ENCODE measurements at regions not wholly inside any gene's neighbourhood (a gene's known extent, or its start where the extent isn't known, plus 50 kb on each side); places are given as distances from the start of the nearest gene placed in this dataset.
"Not testable (repeated sequence)": the region's sequence is repeated elsewhere in the genome, so short reads cannot be mapped to it uniquely, and the experiment has no call there.

DNA sequence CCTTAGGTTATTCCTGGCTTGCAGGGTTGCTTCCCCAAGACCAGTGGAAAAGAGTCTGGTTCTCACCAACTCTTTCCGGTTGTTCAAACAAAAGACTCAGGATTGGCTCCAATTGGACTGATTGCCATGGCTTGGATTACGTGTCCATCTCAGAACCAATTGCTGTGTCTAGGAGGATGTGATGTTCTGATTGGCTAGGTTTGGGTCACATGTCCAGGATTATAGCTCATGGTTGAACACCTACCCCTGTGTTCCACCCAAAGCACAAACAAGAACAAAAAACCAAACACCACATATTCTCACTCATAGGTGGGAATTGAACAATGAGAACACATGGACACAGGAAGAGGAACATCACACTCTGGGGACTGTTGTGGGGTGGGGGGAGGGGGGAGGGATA, 116.0 kb downstream of the C12orf75 start:
- not testable (repeated sequence) for H3K27ac Mint-ChIP-seq, H3K9me3 Mint-ChIP-seq, H3K4me1 Mint-ChIP-seq, H3K36me3 Mint-ChIP-seq, H3K4me3 Mint-ChIP-seq
- H3K27me3 Mint-ChIP-seq = peaks cover 19% of the 10 kb centered on the region

DNA sequence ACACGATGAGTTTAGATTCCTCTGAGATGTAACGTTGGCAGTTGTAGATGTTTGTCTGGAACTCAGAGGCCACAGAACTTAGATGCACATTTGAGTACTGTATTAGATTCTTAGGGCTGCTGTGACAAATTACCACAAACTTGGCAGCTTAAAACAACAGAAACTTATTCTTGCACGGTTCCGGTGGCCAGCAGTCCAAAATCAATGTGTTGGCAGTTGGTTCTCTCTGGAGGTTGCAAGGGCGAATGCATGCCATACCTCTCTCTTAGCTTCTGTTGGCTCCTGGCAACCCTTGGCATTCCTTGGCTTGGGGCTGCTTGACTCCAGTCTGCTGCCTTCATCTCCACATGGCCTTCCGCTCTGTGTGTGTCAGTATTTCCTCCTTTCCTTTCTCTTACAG, 118.9 kb downstream of the C12orf75 start:
- Mint-ChIP-seq H3K4me1 (no peaks in the 10 kb centered on the region), H3K27me3 (peaks cover 4% of the 10 kb centered on the region), H3K27ac (no peak overlapping the region), H3K4me3 (no peak overlapping the region), H3K9me3 (no peaks in the 10 kb centered on the region), H3K36me3 (no peaks in the 10 kb centered on the region)

GRCh38 chr12:105451211-105451610, 120.7 kb downstream of the C12orf75 start:
- H3K4me1 Mint-ChIP-seq = no peaks in the 10 kb centered on the region
- H3K27me3 Mint-ChIP-seq = peaks cover 3% of the 10 kb centered on the region
- H3K27ac Mint-ChIP-seq = no peak overlapping the region
- no peaks in the 10 kb centered on the region for H3K9me3 Mint-ChIP-seq
- H3K4me3 Mint-ChIP-seq = no peak overlapping the region
- H3K36me3 Mint-ChIP-seq = no peaks in the 10 kb centered on the region

GRCh38 chr12:105451798-105452197, 121.3 kb downstream of the C12orf75 start:
- Mint-ChIP-seq H3K4me3 (no peak overlapping the region), H3K9me3 (no peaks in the 10 kb centered on the region), H3K27me3 (peaks cover 3% of the 10 kb centered on the region), H3K27ac (no peak overlapping the region), H3K4me1 (no peaks in the 10 kb centered on the region), H3K36me3 (no peaks in the 10 kb centered on the region)

GRCh38 chr12:105453316-105453715, 122.8 kb downstream of the C12orf75 start:
- Mint-ChIP-seq H3K27ac (no peak overlapping the region), H3K4me3 (no peak overlapping the region), H3K36me3 (no peaks in the 10 kb centered on the region), H3K4me1 (no peaks in the 10 kb centered on the region), H3K9me3 (no peaks in the 10 kb centered on the region), H3K27me3 (peaks cover 5% of the 10 kb centered on the region)

GRCh38 chr12:105454688-105455087, 124.2 kb downstream of the C12orf75 start:
- no peaks in the 10 kb centered on the region for H3K36me3 Mint-ChIP-seq
- no peak overlapping the region for H3K27ac Mint-ChIP-seq
- H3K4me3 Mint-ChIP-seq = no peak overlapping the region
- no peaks in the 10 kb centered on the region for H3K4me1 Mint-ChIP-seq
- peaks cover 6% of the 10 kb centered on the region for H3K27me3 Mint-ChIP-seq
- H3K9me3 Mint-ChIP-seq = peaks cover 8% of the 10 kb centered on the region

GRCh38 chr12:105455261-105455660, 124.8 kb downstream of the C12orf75 start:
- no peaks in the 10 kb centered on the region for H3K36me3 Mint-ChIP-seq
- H3K27ac Mint-ChIP-seq = no peak overlapping the region
- H3K4me1 Mint-ChIP-seq = no peaks in the 10 kb centered on the region
- H3K27me3 Mint-ChIP-seq = peaks cover 5% of the 10 kb centered on the region
- no peak overlapping the region for H3K4me3 Mint-ChIP-seq
- peaks cover 8% of the 10 kb centered on the region for H3K9me3 Mint-ChIP-seq

DNA sequence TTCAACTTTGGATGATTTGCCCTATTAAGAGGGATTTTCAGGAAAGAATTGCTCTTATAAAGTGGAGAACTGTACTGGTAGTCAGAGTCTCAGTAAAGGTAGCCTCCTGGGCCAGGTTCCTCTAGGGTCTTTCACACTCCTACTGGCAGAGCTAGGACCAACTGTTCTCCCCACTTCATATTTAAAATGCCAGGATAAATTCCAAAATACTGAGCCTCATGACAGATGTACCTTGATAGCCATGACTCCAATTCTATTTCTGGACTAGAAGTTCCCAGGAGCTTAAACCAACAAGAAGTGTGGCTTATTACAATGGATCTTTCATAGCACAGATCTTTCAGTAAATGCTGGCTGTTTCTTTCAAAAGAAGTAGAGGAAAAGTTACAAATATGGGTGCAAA, 126.5 kb downstream of the C12orf75 start:
- H3K27ac Mint-ChIP-seq = no peak overlapping the region
- peaks cover 7% of the 10 kb centered on the region for H3K27me3 Mint-ChIP-seq
- H3K36me3 Mint-ChIP-seq = no peaks in the 10 kb centered on the region
- peaks cover 8% of the 10 kb centered on the region for H3K9me3 Mint-ChIP-seq
- H3K4me3 Mint-ChIP-seq = no peak overlapping the region
- no peaks in the 10 kb centered on the region for H3K4me1 Mint-ChIP-seq

DNA sequence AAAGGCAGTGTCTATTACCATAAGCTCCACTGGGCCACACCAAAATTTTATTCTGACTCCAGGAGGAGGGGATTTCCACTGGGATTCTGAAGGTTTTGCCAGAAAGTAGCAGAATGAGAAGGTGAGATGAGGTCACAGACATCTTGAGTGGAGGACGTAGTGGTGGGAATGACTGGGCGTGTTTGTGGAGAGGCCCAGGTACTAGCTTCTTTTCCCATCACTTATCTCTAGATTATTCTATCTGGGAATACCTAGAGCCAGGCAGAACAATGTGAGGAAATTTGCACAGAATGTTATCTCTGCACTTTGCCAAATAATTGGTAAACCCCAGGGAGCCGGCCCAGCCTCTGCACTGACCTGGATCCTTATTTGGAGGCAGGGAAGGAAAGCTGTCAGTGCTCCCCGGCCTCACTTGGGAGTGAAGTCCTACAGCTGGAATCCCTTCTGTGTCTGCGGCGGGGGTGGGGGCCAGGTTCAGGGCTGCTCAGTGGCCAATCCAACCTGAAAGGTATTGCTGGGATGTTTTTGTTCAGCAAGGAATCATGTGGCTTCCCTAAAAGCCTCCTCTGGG, 129.4 kb downstream of the C12orf75 start:
- Mint-ChIP-seq H3K27ac (no peak overlapping the region), H3K4me3 (no peak overlapping the region), H3K36me3 (no peaks in the 10 kb centered on the region), H3K9me3 (peaks cover 8% of the 10 kb centered on the region), H3K4me1 (no peaks in the 10 kb centered on the region), H3K27me3 (peaks cover 7% of the 10 kb centered on the region)

- no peak overlapping the region for H3K27ac Mint-ChIP-seq
- H3K4me3 Mint-ChIP-seq = no peak overlapping the region
- peaks cover 9% of the 10 kb centered on the region for H3K27me3 Mint-ChIP-seq
- H3K4me1 Mint-ChIP-seq = no peaks in the 10 kb centered on the region
- H3K9me3 Mint-ChIP-seq = peaks cover 8% of the 10 kb centered on the region
- no peaks in the 10 kb centered on the region for H3K36me3 Mint-ChIP-seq
These were observed 130.9 kb downstream of the C12orf75 start for GRCh38 chr12:105461271-105461943.

DNA sequence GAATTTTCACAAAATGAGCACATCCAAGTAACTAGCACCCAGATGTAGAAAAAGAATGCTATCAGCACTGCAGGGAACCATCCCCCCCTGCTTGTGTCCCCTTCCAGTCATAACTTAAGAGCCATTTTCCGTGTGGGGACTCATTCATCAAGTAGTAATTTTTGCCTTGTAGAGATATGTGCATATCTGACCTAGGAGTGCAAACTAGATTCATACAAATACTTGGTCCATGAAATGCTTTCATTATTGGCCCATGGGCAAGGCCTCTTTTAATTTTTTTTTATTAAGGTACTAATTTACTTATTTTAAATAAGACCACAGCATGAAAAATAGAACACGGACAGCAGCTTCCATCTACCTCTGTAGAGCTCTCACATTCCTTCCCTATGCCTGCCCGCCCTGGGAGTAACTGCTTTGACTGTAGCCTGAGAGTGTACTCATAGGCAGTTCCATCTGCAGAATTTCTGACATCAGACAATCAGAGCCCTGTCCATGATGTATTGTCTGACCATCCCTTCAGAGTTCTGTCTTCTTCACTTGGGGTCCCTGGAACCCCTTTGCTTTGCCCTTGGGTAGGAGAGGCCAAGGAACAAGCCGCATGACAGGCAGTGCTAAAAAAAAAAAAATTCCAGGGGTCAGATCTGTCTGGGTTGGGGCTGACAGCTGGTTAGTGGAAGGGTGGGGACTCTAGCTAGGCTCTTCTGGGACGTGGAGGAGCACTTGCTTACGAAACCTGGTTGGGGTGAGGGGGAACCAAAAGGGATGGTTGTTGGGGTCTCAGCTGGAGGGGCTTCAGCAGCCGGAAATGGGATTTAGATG, 131.7 kb downstream of the C12orf75 start:
- Mint-ChIP-seq H3K36me3 (no peaks in the 10 kb centered on the region), H3K4me3 (no peak overlapping the region), H3K9me3 (peaks cover 8% of the 10 kb centered on the region), H3K27ac (no peak overlapping the region), H3K4me1 (no peaks in the 10 kb centered on the region), H3K27me3 (peaks cover 9% of the 10 kb centered on the region)

DNA sequence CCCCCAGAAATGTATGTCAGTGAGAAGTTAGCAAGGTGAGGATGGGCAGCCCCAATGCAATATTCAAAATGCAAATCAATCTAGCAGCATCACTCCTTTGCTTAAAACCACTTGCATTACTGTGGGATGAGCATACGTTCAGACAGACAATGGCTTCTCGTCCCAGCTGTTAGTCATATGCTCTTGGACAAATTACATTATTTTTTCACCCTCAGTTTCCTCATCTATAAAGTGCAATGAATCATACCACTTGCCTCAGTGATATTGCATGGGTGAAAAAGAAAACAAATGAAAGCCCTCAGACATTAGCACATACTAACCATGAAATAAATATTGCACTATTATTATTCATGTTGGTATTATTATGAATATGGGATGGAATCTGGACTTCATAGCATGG, 132.3 kb downstream of the C12orf75 start:
- Mint-ChIP-seq H3K27ac (no peak overlapping the region), H3K36me3 (no peaks in the 10 kb centered on the region), H3K4me3 (no peak overlapping the region), H3K9me3 (peaks cover 8% of the 10 kb centered on the region), H3K27me3 (peaks cover 7% of the 10 kb centered on the region), H3K4me1 (no peaks in the 10 kb centered on the region)

GRCh38 chr12:105464406-105464805, 133.9 kb downstream of the C12orf75 start:
- Mint-ChIP-seq H3K9me3 (peaks cover 2% of the 10 kb centered on the region), H3K36me3 (no peaks in the 10 kb centered on the region), H3K4me3 (no peak overlapping the region), H3K27ac (no peak overlapping the region), H3K27me3 (peaks cover 7% of the 10 kb centered on the region), H3K4me1 (no peaks in the 10 kb centered on the region)

- Mint-ChIP-seq H3K27me3 (peaks cover 3% of the 10 kb centered on the region), H3K27ac (no peak overlapping the region), H3K9me3 (no peaks in the 10 kb centered on the region), H3K4me1 (no peaks in the 10 kb centered on the region), H3K4me3 (no peak overlapping the region), H3K36me3 (no peaks in the 10 kb centered on the region)
These were observed 135.9 kb downstream of the C12orf75 start for GRCh38 chr12:105466231-105466900.

DNA sequence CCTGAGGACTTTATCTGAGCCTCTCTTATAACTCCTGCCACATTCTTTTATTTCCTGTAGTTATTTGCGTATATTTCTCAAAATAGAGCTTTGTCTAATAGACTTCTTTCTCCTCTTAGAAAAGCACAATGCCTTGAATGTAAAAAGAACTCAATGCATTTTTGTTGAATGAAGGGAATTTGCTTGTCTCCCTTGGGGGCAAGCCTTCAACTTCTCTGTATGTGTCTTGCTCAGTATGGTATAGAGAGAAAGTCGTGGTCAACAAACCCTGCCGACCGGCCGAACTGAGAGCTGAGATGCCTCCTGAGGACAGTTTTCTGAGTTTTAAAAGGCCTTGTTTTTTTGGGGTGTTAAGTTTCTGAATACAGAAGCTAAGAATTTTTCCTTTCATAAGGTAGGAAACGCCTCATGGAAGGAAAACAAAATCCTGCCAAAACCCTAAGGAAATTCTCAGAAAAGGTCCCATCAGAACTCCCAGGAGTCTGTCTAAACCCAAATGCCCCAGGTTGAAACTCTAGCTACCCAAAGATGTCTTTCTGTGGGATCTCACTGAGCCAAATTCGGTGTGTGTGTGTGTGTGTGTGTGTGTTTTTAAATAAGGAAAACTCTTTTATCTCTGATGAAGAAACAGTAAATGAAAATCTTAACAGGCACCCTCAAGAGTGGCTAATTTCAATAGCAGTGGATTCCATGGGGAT, 136.6 kb downstream of the C12orf75 start:
- H3K4me1 Mint-ChIP-seq = no peaks in the 10 kb centered on the region

More for the DNA sequence above, 136.6 kb downstream of the C12orf75 start:
- H3K4me3 Mint-ChIP-seq = no peak overlapping the region
- H3K27ac Mint-ChIP-seq = no peak overlapping the region
- no peaks in the 10 kb centered on the region for H3K36me3 Mint-ChIP-seq
- H3K27me3 Mint-ChIP-seq = peaks cover 3% of the 10 kb centered on the region
- H3K9me3 Mint-ChIP-seq = no peaks in the 10 kb centered on the region
